GM19395 (cell line): ENCODE measurements at regions not wholly inside any gene's neighbourhood (a gene's known extent, or its start where the extent isn't known, plus 50 kb on each side); places are given as distances from the start of the nearest gene placed in this dataset.
"Not testable (repeated sequence)": the region's sequence is repeated elsewhere in the genome, so short reads cannot be mapped to it uniquely, and the experiment has no call there.

Source experiments
- ATAC-seq: cut with Tn5 transposase; IDR thresholded peaks from one replicate; pipeline ENCODE4 v1.9.1; 2021; ENCODE audit warnings: mild to moderate bottlenecking, moderate library complexity; ENCODE audit not compliant: unreplicated experiment

GRCh38 chr2:122038816-122039215 is 283.4 kb downstream of the TSN start:
- ATAC-seq = not testable (repeated sequence)

GRCh38 chr2:122041455-122041854 is 286.0 kb downstream of the TSN start:
- ATAC-seq = no peak

- not testable (repeated sequence) for ATAC-seq
These were observed 296.2 kb downstream of the TSN start for GRCh38 chr2:122051659-122052058.

- no peak for ATAC-seq
These were observed 300.1 kb downstream of the TSN start for GRCh38 chr2:122055521-122055931.

GRCh38 chr2:122056853-122057252 is 301.4 kb downstream of the TSN start:
- ATAC-seq = no peak

GRCh38 chr2:122061206-122061605 is 305.8 kb downstream of the TSN start:
- no peak for ATAC-seq

- ATAC-seq = no peak
These were observed 306.4 kb downstream of the TSN start for GRCh38 chr2:122061831-122062230.

- ATAC-seq = no peak
These were observed 307.1 kb downstream of the TSN start for GRCh38 chr2:122062506-122062905.

- no peak for ATAC-seq
These were observed 308.3 kb downstream of the TSN start for GRCh38 chr2:122063716-122064115.

GRCh38 chr2:122070241-122070731 is 314.8 kb downstream of the TSN start:
- no peak for ATAC-seq

GRCh38 chr2:122072666-122073065 is 317.2 kb downstream of the TSN start:
- no peak for ATAC-seq

- ATAC-seq = no peak
These were observed 318.8 kb downstream of the TSN start for GRCh38 chr2:122074201-122074600.

- no peak for ATAC-seq
These were observed 319.9 kb downstream of the TSN start for GRCh38 chr2:122075381-122075780.

GRCh38 chr2:122077114-122077513 is 321.7 kb downstream of the TSN start:
- ATAC-seq = no peak

GRCh38 chr2:122077771-122078170 is 322.3 kb downstream of the TSN start:
- ATAC-seq = no peak

GRCh38 chr2:122078451-122078850 is 323.0 kb downstream of the TSN start:
- ATAC-seq = no peak

GRCh38 chr2:122079844-122080243 is 324.4 kb downstream of the TSN start:
- no peak for ATAC-seq

GRCh38 chr2:122080316-122080715 is 324.9 kb downstream of the TSN start:
- ATAC-seq = no peak

GRCh38 chr2:122080871-122081270 is 325.4 kb downstream of the TSN start:
- ATAC-seq = no peak

GRCh38 chr2:122081751-122082150 is 326.3 kb downstream of the TSN start:
- ATAC-seq = no peak

GRCh38 chr2:122083256-122084048 is 328.0 kb downstream of the TSN start:
- no peak for ATAC-seq

- ATAC-seq = not testable (repeated sequence)
These were observed 330.2 kb downstream of the TSN start for GRCh38 chr2:122085672-122086071.

- ATAC-seq = no peak
These were observed 339.1 kb downstream of the TSN start for GRCh38 chr2:122094557-122094956.
